Left ventricle myocardium inferior (tissue), 1 donor: ENCODE measurements at regions not wholly inside any gene's neighbourhood (a gene's known extent, or its start where the extent isn't known, plus 50 kb on each side); places are given as distances from the start of the nearest gene placed in this dataset.
A peak's percentile ranks its signal among the peaks of the same experiment; 100 is the strongest.
"Not testable (repeated sequence)": the region's sequence is repeated elsewhere in the genome, so short reads cannot be mapped to it uniquely, and the experiment has no call there.

ENCODE experiments used
- DNase-seq: peaks from one replicate; pipeline ENCODE4 v3.0.0-alpha.2; 2020
- H3K27ac ChIP-seq: fragments of 200-600 bp; replicated peaks from 2 replicates; pipeline ENCODE4 v1.8.0; 2021
- H3K27me3 ChIP-seq: fragments of 200-600 bp; 2 replicates; pipeline ENCODE4 v1.8.0; 2021; ENCODE audit warnings: low read depth
- H3K36me3 ChIP-seq: fragments of 200-600 bp; 2 replicates; pipeline ENCODE4 v1.8.0; 2021
- H3K4me1 ChIP-seq: fragments of 200-600 bp; 2 replicates; pipeline ENCODE4 v1.8.0; 2021
- H3K4me3 ChIP-seq: fragments of 200-600 bp; 2 replicates; pipeline ENCODE4 v1.8.0; 2021; ENCODE audit warnings: mild to moderate bottlenecking, moderate library complexity
- H3K9me3 ChIP-seq: fragments of 200-600 bp; replicated peaks from 2 replicates; pipeline ENCODE4 v1.8.0; 2021
- CTCF ChIP-seq: fragments of 200-600 bp; IDR thresholded peaks from 2 replicates; pipeline ENCODE4 v1.8.0; 2021; ENCODE audit warnings: antibody characterized with exemption, mild to moderate bottlenecking, borderline replicate concordance
- intact Hi-C: fragments of 100-400 bp; cut with micrococcal nuclease; formaldehyde crosslinking; loops from one replicate; pipeline ENCODE4 v1.11.0; 2022
- donor health status: DM: no; HTN: yes; CAD: no; lungs with severe emphysema.

- Histone ChIP-seq H3K27ac (no peak overlapping the region), H3K4me1 (peaks cover 13% of the 10 kb centered on the region), H3K9me3 (no peaks in the 10 kb centered on the region), H3K36me3 (no peaks in the 10 kb centered on the region), H3K4me3 (no peak overlapping the region), H3K27me3 (no peaks in the 10 kb centered on the region)
- intact Hi-C loops, result no loop called here
- TF ChIP-seq CTCF, result no peak
- no peak for DNase-seq
These were observed 108.2 kb upstream of the SLC38A2 start for GRCh38 chr12:46480724-46481123.

GRCh38 chr12:46480316-46480715 lies 107.7 kb upstream of the SLC38A2 start:
- H3K36me3 ChIP-seq, result no peaks in the 10 kb centered on the region
- no peak for DNase-seq
- H3K9me3 ChIP-seq, result no peaks in the 10 kb centered on the region
- intact Hi-C loops, result no loop called here
- no peaks in the 10 kb centered on the region for H3K27me3 ChIP-seq
- H3K4me1 ChIP-seq, result peaks cover 13% of the 10 kb centered on the region
- H3K27ac ChIP-seq, result no peak overlapping the region
- TF ChIP-seq CTCF, result no peak
- H3K4me3 ChIP-seq, result no peak overlapping the region

GRCh38 chr12:46478123-46478522 lies 105.5 kb upstream of the SLC38A2 start:
- intact Hi-C loops, result loop anchor here (10.0 kb wide), 1 partner anchor 177 kb away; no protein-coding TSS in a partner anchor
- no peak overlapping the region for H3K27ac ChIP-seq
- no peak for TF ChIP-seq CTCF
- no peak for DNase-seq
- H3K4me1 ChIP-seq, result peaks cover 21% of the 10 kb centered on the region
- no peaks in the 10 kb centered on the region for H3K27me3 ChIP-seq
- H3K36me3 ChIP-seq, result no peaks in the 10 kb centered on the region
- no peak overlapping the region for H3K4me3 ChIP-seq
- H3K9me3 ChIP-seq, result no peaks in the 10 kb centered on the region

DNA sequence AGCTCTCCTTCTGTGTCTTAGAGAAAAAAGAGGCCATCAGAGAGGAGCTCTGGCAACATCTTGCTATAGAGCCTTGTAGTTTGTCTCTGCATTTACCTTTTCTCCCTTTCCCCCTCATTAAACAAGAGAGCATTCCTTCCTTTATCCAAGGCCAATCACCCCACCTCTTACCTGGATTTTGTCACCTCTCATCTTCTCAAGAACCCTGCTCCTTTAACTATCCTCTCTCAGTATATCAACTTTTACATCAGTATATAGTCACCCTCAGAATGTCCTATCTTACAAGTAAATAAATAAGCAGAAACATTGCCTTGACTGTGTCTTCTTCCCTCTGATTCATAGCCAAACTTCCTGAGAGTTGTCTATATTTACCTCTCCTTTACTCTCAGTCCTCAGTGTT lies 105.0 kb upstream of the SLC38A2 start:
- H3K4me3 ChIP-seq, result no peak overlapping the region
- TF ChIP-seq CTCF, result no peak
- no peaks in the 10 kb centered on the region for H3K36me3 ChIP-seq
- H3K27ac ChIP-seq, result no peak overlapping the region
- peaks cover 25% of the 10 kb centered on the region for H3K4me1 ChIP-seq
- H3K9me3 ChIP-seq, result no peaks in the 10 kb centered on the region
- intact Hi-C loops, result loop anchor here (10.0 kb wide), 1 partner anchor 177 kb away; no protein-coding TSS in a partner anchor
- H3K27me3 ChIP-seq, result no peaks in the 10 kb centered on the region
- no peak for DNase-seq

GRCh38 chr12:46475972-46476645 lies 103.5 kb upstream of the SLC38A2 start:
- H3K27ac ChIP-seq, result no peak overlapping the region
- TF ChIP-seq CTCF, result no peak
- no peaks in the 10 kb centered on the region for H3K36me3 ChIP-seq
- intact Hi-C loops, result loop anchor here (10.0 kb wide), 1 partner anchor 179 kb away; no protein-coding TSS in a partner anchor
- no peaks in the 10 kb centered on the region for H3K27me3 ChIP-seq
- H3K4me3 ChIP-seq, result no peak overlapping the region
- DNase-seq, result no peak
- H3K4me1 ChIP-seq, result peaks cover 39% of the 10 kb centered on the region
- H3K9me3 ChIP-seq, result no peaks in the 10 kb centered on the region

DNA sequence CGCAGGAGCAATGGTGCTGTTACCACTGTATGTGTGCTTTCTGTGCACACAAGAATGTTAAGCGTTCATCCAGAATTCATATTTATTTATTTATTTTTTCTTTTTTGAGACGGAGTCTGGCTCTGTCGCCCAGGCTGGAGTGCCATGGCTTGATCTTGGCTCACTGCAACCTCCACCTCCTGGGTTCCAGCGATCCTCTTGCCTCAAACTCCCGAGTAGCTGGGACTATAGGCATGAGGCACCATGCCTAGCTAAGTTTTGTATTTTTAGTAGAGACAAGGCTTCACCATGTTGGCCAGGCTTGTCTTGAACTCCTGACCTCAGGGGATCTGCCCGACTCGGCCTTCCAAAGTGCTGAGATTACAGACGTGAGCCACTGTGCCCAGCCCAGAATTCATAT lies 101.8 kb upstream of the SLC38A2 start:
- H3K27ac ChIP-seq, result peak overlapping the region; percentile 91
- H3K9me3 ChIP-seq, H3K27me3 ChIP-seq, H3K36me3 ChIP-seq, H3K4me3 ChIP-seq, DNase-seq: not testable (repeated sequence)
- H3K4me1 ChIP-seq, result peaks cover 43% of the 10 kb centered on the region
- intact Hi-C loops, result loop anchor here (10.0 kb wide), 1 partner anchor 180 kb away; no protein-coding TSS in a partner anchor
